Body of pancreas (tissue), 4 donors: ENCODE measurements at regions not wholly inside any gene's neighbourhood (a gene's known extent, or its start where the extent isn't known, plus 50 kb on each side); places are given as distances from the start of the nearest gene placed in this dataset.
A peak's percentile ranks its signal among the peaks of the same experiment; 100 is the strongest.
"Not testable (repeated sequence)": the region's sequence is repeated elsewhere in the genome, so short reads cannot be mapped to it uniquely, and the experiment has no call there.

Experiments
- ATAC-seq: fragments of 150-250 bp; one replicate; pipeline ENCODE4 v1.9.1; 2016
- DNase-seq, 4 donors: peaks; one replicate each; pipeline ENCODE4 v3.0.0-alpha.2; 2019
- H3K27ac ChIP-seq, 4 donors: fragments of 200-600 bp; sonication (generic); 1 replicate in 3 of 4; 2 replicates in 1 of 4; pipeline versions ENCODE4 v1.5.1 to v1.6.1; 2016 to 2019; ENCODE audit warnings: mild to moderate bottlenecking in 1 of 4, mixed read lengths in 1 of 4, moderate library complexity in 1 of 4
- H3K27me3 ChIP-seq, 2 donors: fragments of 200-600 bp; sonication (generic); one replicate each; pipeline ENCODE4 v1.6.0; 2016; ENCODE audit warnings: mild to moderate bottlenecking in 1 of 2
- H3K36me3 ChIP-seq, 2 donors: fragments of 200-600 bp; sonication (generic); replicated peaks in 1 of 2; 2 replicates each; pipeline ENCODE4 v1.5.1; 2016; ENCODE audit warnings: low read depth in 2 of 2; ENCODE audit not compliant: insufficient read depth in 1 of 2
- H3K4me1 ChIP-seq: fragments of 200-600 bp; sonication (generic); one replicate; pipeline ENCODE4 v1.6.0; 2016
- H3K4me3 ChIP-seq, 2 donors: fragments of 200-600 bp; sonication (generic); 1 replicate in 1 of 2; 2 replicates in 1 of 2; pipeline ENCODE4 v1.5.1; 2016 to 2019
- H3K9me3 ChIP-seq, 3 donors: fragments of 200-600 bp; sonication (generic); 1 replicate in 2 of 3; 2 replicates in 1 of 3; pipeline ENCODE4 v1.5.1; 2016
- CTCF ChIP-seq, 7 experiments: fragments of 450-650 bp in 4 of 7; fragments of 200-600 bp in 3 of 7; sonication (generic) in 3 of 7; IDR thresholded peaks; one replicate each; pipeline ENCODE4 v1.5.1; 2016 to 2019; ENCODE audit warnings: antibody characterized with exemption in 7 of 7
- POLR2A ChIP-seq, 3 donors: fragments of 450-650 bp; IDR thresholded peaks; one replicate each; pipeline ENCODE4 v1.6.1; 2016; ENCODE audit warnings: antibody characterized with exemption in 3 of 3, mild to moderate bottlenecking in 2 of 3
- WGBS, 2 donors: methylation state at CpG; one replicate each; pipeline ENCODE4 v1.1.5; 2017; 5-methylcytosine and 5-hydroxymethylcytosine counted together
- intact Hi-C: fragments of 100-400 bp; cut with DNase I; formaldehyde crosslinking; loops from one replicate; pipeline ENCODE4 v1.15.1; 2023

GRCh38 chr14:83918546-83918945, 1611.4 kb upstream of the FLRT2 start:
- intact Hi-C loops = no loop called here
- H3K4me3 ChIP-seq = no peak overlapping the region
- no peak for ATAC-seq
- no peaks in the 10 kb centered on the region for H3K36me3 ChIP-seq
- TF ChIP-seq POLR2A (IDR thresholded peaks at IDR 0.05) (no peak), CTCF (IDR thresholded peaks at IDR 0.05) (no peak)
- no peak overlapping the region for H3K27ac ChIP-seq
- H3K27me3 ChIP-seq = no peaks in the 10 kb centered on the region
- no peaks in the 10 kb centered on the region for H3K9me3 ChIP-seq
- 91 to 92% methylated on average over 2 of the region's 2 CpGs for WGBS, 2 donors
- DNase-seq = no peak
- no peaks in the 10 kb centered on the region for H3K4me1 ChIP-seq

GRCh38 chr14:83919675-83920074, 1610.3 kb upstream of the FLRT2 start:
- intact Hi-C loops = not testable (repeated sequence)

GRCh38 chr14:83923842-83924241, 1606.1 kb upstream of the FLRT2 start:
- no peaks in the 10 kb centered on the region for H3K27me3 ChIP-seq
- no peaks in the 10 kb centered on the region for H3K4me1 ChIP-seq
- H3K4me3 ChIP-seq = no peak overlapping the region
- no peak for ATAC-seq
- no peak for TF ChIP-seq POLR2A (IDR thresholded peaks at IDR 0.05)
- WGBS, 2 donors = 94 to 99% methylated on average over 4 of the region's 4 CpGs
- intact Hi-C loops = no loop called here
- no peak overlapping the region for H3K27ac ChIP-seq
- DNase-seq = no peak
- no peaks in the 10 kb centered on the region for H3K9me3 ChIP-seq
- H3K36me3 ChIP-seq = no peaks in the 10 kb centered on the region

More at GRCh38 chr14:83919675-83920074, 1610.3 kb upstream of the FLRT2 start:
- not testable (repeated sequence) for H3K27me3 ChIP-seq, H3K36me3 ChIP-seq, H3K27ac ChIP-seq, DNase-seq, H3K4me3 ChIP-seq, H3K9me3 ChIP-seq, H3K4me1 ChIP-seq, ATAC-seq
- WGBS, 2 donors = 93 to 96% methylated on average over 13 of the region's 13 CpGs

GRCh38 chr14:83924259-83924658, 1605.7 kb upstream of the FLRT2 start:
- intact Hi-C loops = no loop called here
- 97 to 100% methylated on average over 1 to 3 of the region's 3 CpGs for WGBS, 2 donors
- Histone ChIP-seq H3K27me3 (no peaks in the 10 kb centered on the region), H3K27ac (no peak overlapping the region), H3K4me3 (no peak overlapping the region), H3K4me1 (no peaks in the 10 kb centered on the region), H3K9me3 (no peaks in the 10 kb centered on the region), H3K36me3 (no peaks in the 10 kb centered on the region)
- ATAC-seq (no peak), DNase-seq (no peak)
- no peak for TF ChIP-seq CTCF (IDR thresholded peaks at IDR 0.05)
- TF ChIP-seq POLR2A (IDR thresholded peaks at IDR 0.05) = no peak

GRCh38 chr14:83940253-83940652, 1589.7 kb upstream of the FLRT2 start:
- H3K4me1 ChIP-seq = no peaks in the 10 kb centered on the region
- 86% methylated on average over 2 of the region's 2 CpGs for WGBS, 2 donors
- ATAC-seq = peak; percentile 53
- peaks cover 0 to 7% (median 0%) of the 10 kb centered on the region in 3 donors for H3K9me3 ChIP-seq
- intact Hi-C loops = no loop called here
- no peak overlapping the region for H3K4me3 ChIP-seq
- H3K36me3 ChIP-seq = no peaks in the 10 kb centered on the region
- TF ChIP-seq POLR2A (IDR thresholded peaks at IDR 0.05) (no peak), CTCF (IDR thresholded peaks at IDR 0.05) (peak in 5 of 7 experiments; percentile 8 to 53 (median 37))
- DNase-seq = peak in 2 of 4 donors; percentile 30 to 44
- H3K27me3 ChIP-seq = no peaks in the 10 kb centered on the region
- no peak overlapping the region for H3K27ac ChIP-seq

- H3K27ac ChIP-seq = no peak overlapping the region
- no peaks in the 10 kb centered on the region for H3K36me3 ChIP-seq
- H3K4me3 ChIP-seq = no peak overlapping the region
- H3K9me3 ChIP-seq = no peaks in the 10 kb centered on the region
- WGBS, 2 donors = 71 to 88% methylated on average over 1 of the region's 1 CpG
- DNase-seq (no peak), ATAC-seq (no peak)
- H3K27me3 ChIP-seq = no peaks in the 10 kb centered on the region
- intact Hi-C loops = no loop called here
- TF ChIP-seq POLR2A (IDR thresholded peaks at IDR 0.05) (no peak), CTCF (IDR thresholded peaks at IDR 0.05) (no peak)
- no peaks in the 10 kb centered on the region for H3K4me1 ChIP-seq
Measured at GRCh38 chr14:83958359-83958758, 1571.6 kb upstream of the FLRT2 start.
